HG02571 (cell line): ENCODE measurements at regions not wholly inside any gene's neighbourhood (a gene's known extent, or its start where the extent isn't known, plus 50 kb on each side); places are given as distances from the start of the nearest gene placed in this dataset.

Experiments
- ATAC-seq: cut with Tn5 transposase; IDR thresholded peaks from one replicate; pipeline ENCODE4 v1.9.1; 2021; ENCODE audit warnings: mild to moderate bottlenecking, moderate library complexity; ENCODE audit not compliant: unreplicated experiment

DNA sequence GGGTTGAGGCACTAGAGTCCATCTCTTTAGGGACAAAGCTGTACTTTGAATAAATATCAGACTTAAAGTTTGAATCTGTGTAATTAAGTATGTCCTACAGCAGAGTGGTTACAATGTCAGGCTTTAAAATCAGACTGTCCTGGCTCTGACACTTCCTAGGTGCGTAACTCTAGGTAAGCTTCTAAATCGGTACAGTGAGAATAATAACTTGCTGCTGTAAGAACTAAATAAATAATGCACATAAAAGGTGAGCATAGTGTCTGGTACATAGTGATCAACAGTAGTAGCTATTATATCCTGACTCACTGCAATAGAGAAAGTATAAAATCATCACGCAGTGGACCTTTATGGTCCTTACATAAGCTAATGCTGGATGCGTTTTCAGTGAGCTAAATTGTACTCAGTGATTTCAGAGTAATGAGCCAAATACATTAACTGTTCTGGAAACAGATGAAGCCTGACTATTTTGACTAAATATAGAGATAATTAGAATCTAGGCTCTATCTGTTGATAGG lies 72.2 kb upstream of the PDK4 start:
- ATAC-seq: no peak

- ATAC-seq: no peak
Observed at GRCh38 chr7:95662987-95663386, 66.7 kb upstream of the PDK4 start.

- no peak for ATAC-seq
Observed at GRCh38 chr7:95660023-95660434, 63.7 kb upstream of the PDK4 start.

DNA sequence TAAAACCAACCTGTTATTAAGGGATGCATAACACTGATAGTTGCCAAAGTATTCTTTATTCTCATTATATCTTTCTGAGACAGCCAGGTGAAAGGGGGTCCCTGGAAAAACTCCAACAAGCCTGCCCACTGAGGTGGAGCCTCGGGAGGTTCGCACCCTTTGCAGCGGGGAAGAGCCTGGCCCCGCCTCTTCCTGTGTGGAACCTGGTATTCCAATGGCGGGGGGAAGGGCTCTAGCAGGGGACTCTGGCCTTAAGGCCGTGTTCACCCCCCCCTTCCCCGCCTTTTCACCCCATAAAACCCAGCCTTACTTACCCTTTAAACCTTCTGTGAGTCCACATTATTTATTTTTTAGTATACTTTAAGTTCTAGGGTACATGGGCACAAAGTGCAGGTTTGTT lies 62.4 kb upstream of the PDK4 start:
- ATAC-seq: no peak

DNA sequence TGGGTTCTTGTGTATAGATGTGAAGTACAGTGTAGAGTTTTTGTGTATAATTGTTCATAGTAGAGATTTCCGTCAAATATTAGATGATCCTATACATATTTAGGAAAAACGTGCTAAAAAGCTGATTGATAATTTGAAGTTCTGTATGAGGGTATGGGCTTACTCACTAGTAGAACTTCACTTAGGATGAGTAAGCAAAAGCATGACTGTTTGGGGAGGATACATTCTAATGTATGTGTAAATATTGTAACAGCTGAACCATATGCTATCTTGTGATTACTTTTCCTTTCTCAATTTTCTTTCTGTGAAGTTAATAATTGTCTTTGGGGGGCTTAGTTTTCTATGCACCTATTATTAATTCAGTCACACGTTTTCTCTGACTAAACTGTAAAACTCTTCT lies 53.2 kb upstream of the PDK4 start:
- ATAC-seq: no peak

DNA sequence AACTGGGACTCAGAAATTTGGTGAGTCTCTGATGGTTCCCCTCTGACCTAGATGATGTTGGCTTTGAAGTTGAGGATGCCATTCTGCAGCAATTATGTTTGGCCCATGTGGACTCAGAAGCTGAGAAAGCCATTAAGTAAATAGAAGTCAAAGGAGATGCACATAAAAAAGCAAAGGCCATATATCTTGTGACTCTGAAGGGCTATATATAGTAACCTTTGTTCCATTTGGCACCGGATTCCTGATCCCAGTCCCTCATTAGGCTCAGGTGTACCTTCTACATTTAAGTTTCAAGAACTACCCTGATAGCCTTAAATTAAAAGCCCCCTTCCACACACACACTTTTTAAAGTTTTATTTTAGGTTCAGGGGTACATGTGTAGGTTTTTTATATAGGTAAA lies 50.0 kb upstream of the PDK4 start:
- ATAC-seq: no peak
